Neural progenitor cell (in vitro differentiated cells): ENCODE measurements at regions not wholly inside any gene's neighbourhood (a gene's known extent, or its start where the extent isn't known, plus 50 kb on each side); places are given as distances from the start of the nearest gene placed in this dataset.

Experiments
- CTCF ChIP-seq: fragments of 200-600 bp; sonication (generic); IDR thresholded peaks from 2 replicates; pipeline ENCODE4 v1.5.1; 2017; ENCODE audit warnings: antibody characterized with exemption, mild to moderate bottlenecking
- EZH2phosphoT487 ChIP-seq: fragments of 200-600 bp; sonication (generic); IDR thresholded peaks from 2 replicates; pipeline ENCODE4 v1.6.1; 2017; ENCODE audit warnings: antibody characterized with exemption

- TF ChIP-seq CTCF = no peak
- no peak for TF ChIP-seq EZH2phosphoT487
These were observed 117.1 kb upstream of the AP1S2 start for GRCh38 chrX:15971696-15972095.
